GM23338 (cell line): ENCODE measurements at regions not wholly inside any gene's neighbourhood (a gene's known extent, or its start where the extent isn't known, plus 50 kb on each side); places are given as distances from the start of the nearest gene placed in this dataset.

ENCODE experiments used
- ATAC-seq: fragments of 200-7000 bp; cut with Tn5 transposase; 3 replicates; pipeline ENCODE4 v1.9.1; 2020
- DNase-seq: peaks from one replicate; pipeline ENCODE4 v3.0.0-alpha.2; 2015; ENCODE audit warnings: low spot score
- H2AFZ ChIP-seq: fragments of 200-600 bp; sonication (generic); 2 replicates; pipeline ENCODE4 v1.8.0; 2016; ENCODE audit warnings: antibody characterized with exemption, mild to moderate bottlenecking, moderate library complexity
- H3F3A ChIP-seq: fragments of 200-600 bp; sonication (generic); replicated peaks from 2 replicates; pipeline ENCODE4 v1.8.0; 2017; ENCODE audit warnings: antibody characterized with exemption, mixed run types, low read depth
- H3K27ac ChIP-seq: fragments of 200-600 bp; sonication (generic); 2 replicates; pipeline ENCODE4 v1.6.1; 2016; ENCODE audit warnings: low read depth
- H3K27me3 ChIP-seq: fragments of 200-600 bp; sonication (generic); 2 replicates; pipeline ENCODE4 v1.8.0; 2016; ENCODE audit warnings: mild to moderate bottlenecking, mixed run types, moderate library complexity; ENCODE audit not compliant: insufficient read depth
- H3K36me3 ChIP-seq: fragments of 200-600 bp; sonication (generic); 2 replicates; pipeline ENCODE4 v1.8.0; 2016; ENCODE audit warnings: mild to moderate bottlenecking; ENCODE audit not compliant: insufficient read depth
- H3K4me1 ChIP-seq: fragments of 200-600 bp; sonication (generic); 2 replicates; pipeline ENCODE4 v1.8.0; 2016; ENCODE audit warnings: mild to moderate bottlenecking, moderate library complexity; ENCODE audit not compliant: insufficient read depth
- H3K4me2 ChIP-seq: fragments of 200-600 bp; sonication (generic); 2 replicates; pipeline ENCODE4 v1.7.1; 2017; ENCODE audit warnings: mixed run types
- H3K4me3 ChIP-seq: fragments of 200-600 bp; sonication (generic); 2 replicates; pipeline ENCODE4 v1.6.1; 2016; ENCODE audit warnings: mixed run types
- H3K79me2 ChIP-seq: fragments of 200-600 bp; sonication (generic); replicated peaks from 2 replicates; pipeline ENCODE4 v1.8.0; 2017; ENCODE audit warnings: mild to moderate bottlenecking; ENCODE audit not compliant: insufficient read depth
- H3K9me2 ChIP-seq: fragments of 200-600 bp; sonication (generic); 2 replicates; pipeline ENCODE4 v1.8.0; 2017; ENCODE audit not compliant: insufficient read depth
- H4K20me1 ChIP-seq: fragments of 200-600 bp; sonication (generic); replicated peaks from 2 replicates; pipeline ENCODE4 v1.8.0; 2017; ENCODE audit warnings: mild to moderate bottlenecking; ENCODE audit not compliant: insufficient read depth
- H3K27ac Mint-ChIP-seq: 2 replicates; pipeline ENCODE4 v1.8.0; 2020; ENCODE audit warnings: inconsistent platforms, mild to moderate bottlenecking, moderate library complexity, mixed read lengths
- H3K27me3 Mint-ChIP-seq: 3 replicates; pipeline ENCODE4 v1.8.0; 2022; ENCODE audit warnings: low read depth, mild to moderate bottlenecking, moderate library complexity, mixed read lengths, inconsistent platforms; ENCODE audit not compliant: insufficient read depth, poor library complexity
- H3K36me3 Mint-ChIP-seq: 3 replicates; pipeline ENCODE4 v1.8.0; 2021; ENCODE audit warnings: low read depth, mild to moderate bottlenecking, inconsistent platforms, moderate library complexity, mixed read lengths
- H3K4me1 Mint-ChIP-seq: 3 replicates; pipeline ENCODE4 v1.8.0; 2020; ENCODE audit warnings: mild to moderate bottlenecking, inconsistent platforms, mixed read lengths
- H3K4me3 Mint-ChIP-seq: 3 replicates; pipeline ENCODE4 v1.8.0; 2021; ENCODE audit warnings: moderate library complexity, mild to moderate bottlenecking, inconsistent platforms, mixed read lengths
- H3K9me3 Mint-ChIP-seq: 3 replicates; pipeline ENCODE4 v1.8.0; 2020; ENCODE audit warnings: moderate library complexity, mild to moderate bottlenecking, inconsistent platforms, mixed read lengths
- CREB1 ChIP-seq: fragments of 250-450 bp; sonication (Bioruptor Pico); IDR thresholded peaks from 2 replicates; pipeline ENCODE4 v1.5.0; 2020; ENCODE audit warnings: low read depth, mild to moderate bottlenecking, moderate library complexity
- EZH2phosphoT487 ChIP-seq: fragments of 200-600 bp; sonication (generic); IDR thresholded peaks from one replicate; pipeline ENCODE4 v1.8.1; 2018; ENCODE audit warnings: antibody characterized with exemption; ENCODE audit not compliant: unreplicated experiment
- JUNB ChIP-seq: IDR thresholded peaks from one replicate; pipeline ENCODE4 v1.6.1; 2016; ENCODE audit warnings: antibody characterized with exemption; ENCODE audit not compliant: unreplicated experiment
- NANOG ChIP-seq: IDR thresholded peaks from 2 replicates; pipeline ENCODE4 v1.6.1; 2016; ENCODE audit warnings: antibody characterized with exemption, borderline replicate concordance
- POLR2AphosphoS5 ChIP-seq: IDR thresholded peaks from 2 replicates; pipeline ENCODE4 v1.6.1; 2016; ENCODE audit warnings: antibody characterized with exemption, low read depth
- REST ChIP-seq: IDR thresholded peaks from one replicate; pipeline ENCODE4 v1.6.1; 2018; ENCODE audit warnings: antibody characterized with exemption; ENCODE audit not compliant: unreplicated experiment
- STAT1 ChIP-seq: IDR thresholded peaks from one replicate; pipeline ENCODE4 v1.6.1; 2016; ENCODE audit warnings: antibody characterized with exemption; ENCODE audit not compliant: unreplicated experiment
- ZNF114 ChIP-seq: fragments of 250-450 bp; sonication (Bioruptor Pico); IDR thresholded peaks from 2 replicates; pipeline ENCODE4 v1.5.0; 2020; ENCODE audit warnings: mild to moderate bottlenecking, moderate library complexity
- ZNF462 ChIP-seq: fragments of 250-450 bp; sonication (Bioruptor Pico); IDR thresholded peaks from 2 replicates; pipeline ENCODE4 v1.5.0; 2020; ENCODE audit warnings: mild to moderate bottlenecking, moderate library complexity
- TF ChIP-seq, protein P1 (sequence below), 2 experiments: fragments of 200-600 bp in 1 of 2; sonication (generic) in 1 of 2; conservative IDR thresholded peaks; 2 replicates each; pipeline versions ENCODE4 v1.5.1 to v1.6.1; 2016 to 2017; ENCODE audit warnings: antibody characterized with exemption in 2 of 2, low read depth in 2 of 2, mild to moderate bottlenecking in 2 of 2, moderate library complexity in 1 of 2
- TF ChIP-seq, protein P2 (sequence below): IDR thresholded peaks from 2 replicates; pipeline ENCODE4 v1.6.1; 2016; ENCODE audit warnings: antibody characterized with exemption

GRCh38 chr6:99014061-99014460 lies 66.3 kb upstream of the FBXL4 start:
- no peaks in the 10 kb centered on the region for H3K36me3 Mint-ChIP-seq
- H3K4me3 Mint-ChIP-seq = no peak overlapping the region
- ATAC-seq = no peak
- H3K27ac ChIP-seq = no peak overlapping the region
- no peak overlapping the region; the same call in 1 of the 2 replicates for H2AFZ ChIP-seq
- H3K9me2 ChIP-seq = peaks cover 13% of the 10 kb centered on the region
- H3K4me1 ChIP-seq = no peaks in the 10 kb centered on the region
- H3K27me3 Mint-ChIP-seq = no peaks in the 10 kb centered on the region
- no peaks in the 10 kb centered on the region for H3K9me3 Mint-ChIP-seq
- TF ChIP-seq ZNF462 (CRISPR knock-in tag) = no peak
- TF ChIP-seq NANOG = no peak
- no peak for TF ChIP-seq JUNB
- TF ChIP-seq REST = no peak
- TF ChIP-seq CREB1 (CRISPR knock-in tag) = no peak
- TF ChIP-seq EZH2phosphoT487 = no peak
- no peak for TF ChIP-seq POLR2AphosphoS5
- TF ChIP-seq, protein P1, sequence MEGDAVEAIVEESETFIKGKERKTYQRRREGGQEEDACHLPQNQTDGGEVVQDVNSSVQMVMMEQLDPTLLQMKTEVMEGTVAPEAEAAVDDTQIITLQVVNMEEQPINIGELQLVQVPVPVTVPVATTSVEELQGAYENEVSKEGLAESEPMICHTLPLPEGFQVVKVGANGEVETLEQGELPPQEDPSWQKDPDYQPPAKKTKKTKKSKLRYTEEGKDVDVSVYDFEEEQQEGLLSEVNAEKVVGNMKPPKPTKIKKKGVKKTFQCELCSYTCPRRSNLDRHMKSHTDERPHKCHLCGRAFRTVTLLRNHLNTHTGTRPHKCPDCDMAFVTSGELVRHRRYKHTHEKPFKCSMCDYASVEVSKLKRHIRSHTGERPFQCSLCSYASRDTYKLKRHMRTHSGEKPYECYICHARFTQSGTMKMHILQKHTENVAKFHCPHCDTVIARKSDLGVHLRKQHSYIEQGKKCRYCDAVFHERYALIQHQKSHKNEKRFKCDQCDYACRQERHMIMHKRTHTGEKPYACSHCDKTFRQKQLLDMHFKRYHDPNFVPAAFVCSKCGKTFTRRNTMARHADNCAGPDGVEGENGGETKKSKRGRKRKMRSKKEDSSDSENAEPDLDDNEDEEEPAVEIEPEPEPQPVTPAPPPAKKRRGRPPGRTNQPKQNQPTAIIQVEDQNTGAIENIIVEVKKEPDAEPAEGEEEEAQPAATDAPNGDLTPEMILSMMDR (conservative IDR thresholded peaks at IDR 0.05; ENCODE audit: low read depth in 2 of 2) = no peak
- TF ChIP-seq ZNF114 = no peak
- TF ChIP-seq STAT1 = no peak
- TF ChIP-seq, protein P2, sequence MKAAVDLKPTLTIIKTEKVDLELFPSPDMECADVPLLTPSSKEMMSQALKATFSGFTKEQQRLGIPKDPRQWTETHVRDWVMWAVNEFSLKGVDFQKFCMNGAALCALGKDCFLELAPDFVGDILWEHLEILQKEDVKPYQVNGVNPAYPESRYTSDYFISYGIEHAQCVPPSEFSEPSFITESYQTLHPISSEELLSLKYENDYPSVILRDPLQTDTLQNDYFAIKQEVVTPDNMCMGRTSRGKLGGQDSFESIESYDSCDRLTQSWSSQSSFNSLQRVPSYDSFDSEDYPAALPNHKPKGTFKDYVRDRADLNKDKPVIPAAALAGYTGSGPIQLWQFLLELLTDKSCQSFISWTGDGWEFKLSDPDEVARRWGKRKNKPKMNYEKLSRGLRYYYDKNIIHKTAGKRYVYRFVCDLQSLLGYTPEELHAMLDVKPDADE = no peak
- no peaks in the 10 kb centered on the region for H3K4me1 Mint-ChIP-seq
- no peak overlapping the region for H3K27ac Mint-ChIP-seq
- H3K27me3 ChIP-seq = no peaks in the 10 kb centered on the region
- no peak overlapping the region for H3K4me3 ChIP-seq
- H3F3A ChIP-seq = no peaks in the 10 kb centered on the region
- H3K4me2 ChIP-seq = no peak overlapping the region
- H3K36me3 ChIP-seq = no peaks in the 10 kb centered on the region
- H4K20me1 ChIP-seq = no peaks in the 10 kb centered on the region; the same call in 1 of the 2 replicates
- no peak for DNase-seq
- H3K79me2 ChIP-seq = no peaks in the 10 kb centered on the region
